A549 (cell line): ENCODE measurements at regions not wholly inside any gene's neighbourhood (a gene's known extent, or its start where the extent isn't known, plus 50 kb on each side); places are given as distances from the start of the nearest gene placed in this dataset.
A peak's percentile ranks its signal among the peaks of the same experiment; 100 is the strongest.

Experiments used
- ATAC-seq, 2 experiments: fragments of 200-7000 bp in 1 of 2; fragments of >200 bp in 1 of 2; cut with Nextera tagmentation in 1 of 2; cut with Tn5 transposase in 1 of 2; 3 replicates each; pipeline versions ENCODE4 v1.8.0 to v1.9.1; 2018 to 2020; ENCODE audit warnings: mild to moderate bottlenecking in 1 of 2, moderate library complexity in 1 of 2
- CTCF ChIA-PET: fragments of 300-600 bp; sonication (Branson Sonifier 250); formaldehyde crosslinking; extraction: SDS; loops from one replicate; lab custom pipeline; 2021; ENCODE audit warnings: antibody characterized with exemption, inconsistent platforms; lab: Yijun Ruan, JAX
- POLR2A ChIA-PET: fragments of 350-600 bp; formaldehyde crosslinking; extraction: SDS; loops from one replicate; lab custom pipeline; 2021; ENCODE audit warnings: antibody characterized with exemption, inconsistent platforms; lab: Yijun Ruan, JAX
- DNase-seq, 2 experiments: peaks; one replicate each; pipeline versions ENCODE4 v3.0.0 to v3.0.0-alpha.2; 2011 to 2016; ENCODE audit warnings: low read depth in 1 of 2, low spot score in 1 of 2
- FAIRE-seq: peaks from 2 replicates; lab custom pipeline; 2011; peaks lifted over from hg19 to GRCh38; lab: Jason Lieb, UNC
- H3K27ac ChIP-seq, 2 experiments: fragments of >200 bp; sonication (Bioruptor Twin); formaldehyde crosslinking; 3 replicates each; pipeline ENCODE4 v1.5.1; 2016 to 2017
- H3K4me1 ChIP-seq: fragments of >200 bp; sonication (Bioruptor Twin); formaldehyde crosslinking; 3 replicates; pipeline ENCODE4 v1.6.1; 2016
- H3K4me2 ChIP-seq: fragments of >200 bp; sonication (Bioruptor Twin); formaldehyde crosslinking; 3 replicates; pipeline ENCODE4 v1.6.1; 2016
- H3K4me3 ChIP-seq: fragments of >200 bp; sonication (Bioruptor Twin); formaldehyde crosslinking; 3 replicates; pipeline ENCODE4 v1.5.1; 2016
- H3K9me3 ChIP-seq: fragments of >200 bp; sonication (Bioruptor Twin); formaldehyde crosslinking; 3 replicates; pipeline ENCODE4 v1.6.1; 2016
- BHLHE40 ChIP-seq: IDR thresholded peaks from 2 replicates; pipeline ENCODE4 v1.6.1; 2012; ENCODE audit warnings: low read depth, low read length, inconsistent platforms
- CBX2 ChIP-seq: fragments of 200-600 bp; sonication (generic); IDR thresholded peaks from 2 replicates; pipeline ENCODE4 v1.6.1; 2016; ENCODE audit warnings: low read depth, mild to moderate bottlenecking, borderline replicate concordance
- CBX8 ChIP-seq: fragments of 200-600 bp; sonication (generic); IDR thresholded peaks from 2 replicates; pipeline ENCODE4 v1.6.1; 2016
- ESRRA ChIP-seq: fragments of 150-350 bp; IDR thresholded peaks from 2 replicates; pipeline ENCODE4 v1.6.1; 2014; ENCODE audit warnings: mild to moderate bottlenecking, low read length, borderline replicate concordance
- HDAC2 ChIP-seq: fragments of 200-600 bp; sonication (generic); IDR thresholded peaks from 2 replicates; pipeline ENCODE4 v1.6.1; 2016
- HEYL ChIP-seq: fragments of 250-450 bp; sonication (Bioruptor Pico); IDR thresholded peaks from 2 replicates; pipeline ENCODE4 v1.8.0; 2021; ENCODE audit warnings: mild to moderate bottlenecking, moderate library complexity
- HOXA7 ChIP-seq: fragments of 250-450 bp; sonication (Bioruptor Pico); IDR thresholded peaks from 2 replicates; pipeline ENCODE4 v1.5.0; 2020; ENCODE audit warnings: mild to moderate bottlenecking, moderate library complexity
- HOXB13 ChIP-seq: fragments of 250-450 bp; sonication (Bioruptor Pico); IDR thresholded peaks from 2 replicates; pipeline ENCODE4 v1.5.0; 2020; ENCODE audit warnings: low read depth, mild to moderate bottlenecking, moderate library complexity
- JUN ChIP-seq, 2 experiments: fragments of >200 bp; sonication (Bioruptor Twin); formaldehyde crosslinking; IDR thresholded peaks; 2 replicates in 1 of 2; 3 replicates in 1 of 2; pipeline ENCODE4 v1.6.1; 2016 to 2017
- MAFK ChIP-seq: fragments of 450-650 bp; IDR thresholded peaks from 2 replicates; pipeline ENCODE4 v1.6.1; 2014; ENCODE audit not compliant: partially characterized antibody
- MAZ ChIP-seq: fragments of 150-350 bp; IDR thresholded peaks from 2 replicates; pipeline ENCODE4 v1.6.1; 2014; ENCODE audit warnings: antibody characterized with exemption, low read depth, low read length, borderline replicate concordance
- NFE2L2 ChIP-seq: fragments of 150-350 bp; conservative IDR thresholded peaks from 2 replicates; pipeline ENCODE4 v1.6.1; 2014; ENCODE audit warnings: low read length
- NPAS2 ChIP-seq: fragments of 250-450 bp; sonication (Bioruptor Pico); IDR thresholded peaks from 2 replicates; pipeline ENCODE4 v1.8.0; 2022; ENCODE audit warnings: mild to moderate bottlenecking, moderate library complexity, borderline replicate concordance
- PHF8 ChIP-seq: fragments of 200-600 bp; sonication (generic); IDR thresholded peaks from 2 replicates; pipeline ENCODE4 v1.6.1; 2016; ENCODE audit warnings: low read depth, mild to moderate bottlenecking, antibody characterized with exemption, moderate library complexity, borderline replicate concordance
- RAD21 ChIP-seq, 2 experiments: fragments of >200 bp in 1 of 2; sonication (Bioruptor Twin) in 1 of 2; formaldehyde crosslinking in 1 of 2; IDR thresholded peaks in 1 of 2; conservative IDR thresholded peaks in 1 of 2; 2 replicates in 1 of 2; 3 replicates in 1 of 2; pipeline ENCODE4 v1.6.1; 2012 to 2018; ENCODE audit warnings: inconsistent platforms in 1 of 2
- RFX5 ChIP-seq: fragments of 450-650 bp; IDR thresholded peaks from 2 replicates; pipeline ENCODE4 v1.7.1; 2014; ENCODE audit warnings: antibody characterized with exemption, mild to moderate bottlenecking, moderate library complexity
- SREBF2 ChIP-seq: fragments of 450-650 bp; IDR thresholded peaks from 2 replicates; pipeline ENCODE4 v1.6.1; 2014; ENCODE audit warnings: mild to moderate bottlenecking, moderate library complexity
- TFCP2L1 ChIP-seq: fragments of 250-450 bp; sonication (Bioruptor Pico); IDR thresholded peaks from 2 replicates; pipeline ENCODE4 v1.5.0; 2021; ENCODE audit warnings: mild to moderate bottlenecking
- TP53 ChIP-seq: fragments of 250-450 bp; sonication (Bioruptor Pico); IDR thresholded peaks from 2 replicates; pipeline ENCODE4 v1.5.0; 2021; ENCODE audit warnings: mild to moderate bottlenecking, moderate library complexity
- ZSCAN20 ChIP-seq: fragments of 250-450 bp; sonication (Bioruptor Pico); IDR thresholded peaks from 2 replicates; pipeline ENCODE4 v1.8.0; 2022; ENCODE audit warnings: mild to moderate bottlenecking, moderate library complexity
- whole genome bisulfite sequencing: methylation state at CpG from one replicate; pipeline ENCODE4 v1.1.6; 2017; ENCODE audit errors: missing lambda C conversion rate; 5-methylcytosine and 5-hydroxymethylcytosine counted together
- TF ChIP-seq, protein P1 (sequence below): fragments of >200 bp; sonication (Bioruptor Twin); formaldehyde crosslinking; IDR thresholded peaks from 3 replicates; pipeline ENCODE4 v1.6.1; 2016
- TF ChIP-seq, protein P2 (sequence below): IDR thresholded peaks from 2 replicates; pipeline ENCODE4 v1.6.1; 2012; ENCODE audit warnings: low read depth, borderline replicate concordance
- TF ChIP-seq, protein P3 (sequence below): fragments of 250-450 bp; sonication (Bioruptor Pico); IDR thresholded peaks from 2 replicates; pipeline ENCODE4 v1.5.0; 2020; ENCODE audit warnings: low read depth, mild to moderate bottlenecking, moderate library complexity
- TF ChIP-seq, protein P4 (sequence below): IDR thresholded peaks from 2 replicates; pipeline ENCODE4 v1.6.1; 2012

DNA sequence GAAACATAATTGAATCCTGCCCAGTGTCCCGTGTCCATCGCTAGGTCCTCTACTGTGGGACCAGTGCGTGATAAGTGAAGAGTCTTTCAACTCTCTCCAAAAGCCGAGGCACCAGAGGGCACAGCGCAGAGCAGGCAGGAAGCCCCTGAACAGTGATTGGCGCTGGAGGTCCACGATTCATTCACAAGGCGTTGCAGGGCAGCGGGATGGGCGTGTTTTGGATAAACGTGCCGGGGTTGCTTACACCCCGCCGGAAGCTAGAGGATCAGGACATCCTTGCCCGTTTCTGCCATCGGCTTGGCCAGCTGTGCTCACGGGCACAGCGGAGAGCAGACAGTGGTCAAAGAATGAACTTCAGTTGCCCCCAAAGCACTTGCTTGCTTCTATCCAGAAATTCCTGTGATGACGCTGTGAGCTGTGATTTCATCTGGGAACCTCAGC is 86.0 kb upstream of the PFKP start:
- DNase-seq = no peak
- peaks cover 20% of the 10 kb centered on the region for H3K4me1 ChIP-seq
- no peak overlapping the region for H3K4me3 ChIP-seq
- H3K9me3 ChIP-seq = no peaks in the 10 kb centered on the region
- ATAC-seq = peak in 1 of 2 experiments; percentile 12; a peak in 1 of 6 replicates
- CTCF ChIA-PET = interaction anchor here (1.1 to 2.0 kb wide), 3 partner anchors 53 to 62 kb away, joined by 3 to 8 read pairs (median 8); no protein-coding TSS in a partner anchor
- TF ChIP-seq SREBF2 (no peak), HOXA7 (CRISPR knock-in tag) (no peak), RAD21 (conservative IDR thresholded peaks at IDR 0.05 in 1 of 2, IDR thresholded peaks at IDR 0.05 in 1 of 2) (no peak), PHF8 (no peak), TFCP2L1 (CRISPR knock-in tag) (no peak), MAZ (no peak), NPAS2 (no peak), ZSCAN20 (no peak), CBX2 (no peak), JUN (IDR thresholded peaks at IDR 0.05) (no peak), MAFK (no peak), ESRRA (no peak), CBX8 (no peak), NFE2L2 (no peak)
- TF ChIP-seq, protein P1, sequence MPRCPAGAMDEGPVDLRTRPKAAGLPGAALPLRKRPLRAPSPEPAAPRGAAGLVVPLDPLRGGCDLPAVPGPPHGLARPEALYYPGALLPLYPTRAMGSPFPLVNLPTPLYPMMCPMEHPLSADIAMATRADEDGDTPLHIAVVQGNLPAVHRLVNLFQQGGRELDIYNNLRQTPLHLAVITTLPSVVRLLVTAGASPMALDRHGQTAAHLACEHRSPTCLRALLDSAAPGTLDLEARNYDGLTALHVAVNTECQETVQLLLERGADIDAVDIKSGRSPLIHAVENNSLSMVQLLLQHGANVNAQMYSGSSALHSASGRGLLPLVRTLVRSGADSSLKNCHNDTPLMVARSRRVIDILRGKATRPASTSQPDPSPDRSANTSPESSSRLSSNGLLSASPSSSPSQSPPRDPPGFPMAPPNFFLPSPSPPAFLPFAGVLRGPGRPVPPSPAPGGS = no peak
- TF ChIP-seq, protein P2, sequence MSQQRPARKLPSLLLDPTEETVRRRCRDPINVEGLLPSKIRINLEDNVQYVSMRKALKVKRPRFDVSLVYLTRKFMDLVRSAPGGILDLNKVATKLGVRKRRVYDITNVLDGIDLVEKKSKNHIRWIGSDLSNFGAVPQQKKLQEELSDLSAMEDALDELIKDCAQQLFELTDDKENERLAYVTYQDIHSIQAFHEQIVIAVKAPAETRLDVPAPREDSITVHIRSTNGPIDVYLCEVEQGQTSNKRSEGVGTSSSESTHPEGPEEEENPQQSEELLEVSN = no peak
- TF ChIP-seq, protein P3, sequence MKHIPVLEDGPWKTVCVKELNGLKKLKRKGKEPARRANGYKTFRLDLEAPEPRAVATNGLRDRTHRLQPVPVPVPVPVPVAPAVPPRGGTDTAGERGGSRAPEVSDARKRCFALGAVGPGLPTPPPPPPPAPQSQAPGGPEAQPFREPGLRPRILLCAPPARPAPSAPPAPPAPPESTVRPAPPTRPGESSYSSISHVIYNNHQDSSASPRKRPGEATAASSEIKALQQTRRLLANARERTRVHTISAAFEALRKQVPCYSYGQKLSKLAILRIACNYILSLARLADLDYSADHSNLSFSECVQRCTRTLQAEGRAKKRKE (CRISPR knock-in tag) = no peak
- H3K27ac ChIP-seq = peak overlapping the region; percentile 39 to 67; a peak in 5 of 6 replicates
- 89% methylated on average over 19 of the region's 19 CpGs for WGBS
- POLR2A ChIA-PET = no interaction called here
- FAIRE-seq = no peak
- peak overlapping the region; percentile 43 for H3K4me2 ChIP-seq

DNA sequence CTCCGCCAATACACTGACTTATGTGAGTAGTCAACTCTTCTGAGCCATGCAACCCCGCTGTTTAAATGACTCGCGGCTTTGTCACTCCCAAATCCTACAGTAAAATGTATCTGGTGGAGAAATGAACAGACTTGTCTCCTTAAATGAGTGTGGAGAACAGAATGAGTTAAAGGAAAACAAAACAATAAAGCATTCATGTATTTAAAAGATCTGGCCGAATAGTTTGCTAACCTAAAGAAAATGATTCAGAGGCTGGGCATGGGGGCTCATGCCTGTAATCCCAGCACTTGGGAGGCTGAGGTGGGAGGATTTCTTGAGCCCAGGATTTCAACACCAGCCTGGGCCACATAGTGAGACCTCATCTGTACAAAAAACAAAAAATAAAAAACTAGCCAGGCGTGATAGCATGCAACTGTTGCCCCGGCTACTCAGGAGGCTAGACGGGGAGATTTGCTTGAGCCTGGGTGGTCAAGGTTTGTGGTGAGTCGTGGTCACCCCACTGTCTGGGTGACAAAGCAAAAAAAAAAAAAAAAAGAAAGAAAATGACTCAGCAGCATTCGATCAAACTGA is 86.5 kb upstream of the PFKP start:
- 55% methylated on average over 10 of the region's 10 CpGs for WGBS
- peak overlapping the region; percentile 43 for H3K4me2 ChIP-seq
- ATAC-seq = peak; percentile 21 to 40; a peak in 2 of 6 replicates
- no peaks in the 10 kb centered on the region for H3K9me3 ChIP-seq
- DNase-seq = peak in 1 of 2 experiments; percentile 34
- ChIA-PET POLR2A (no interaction called here), CTCF (interaction anchor here (1.7 kb wide), 1 partner anchor 63 kb away, joined by 8 read pairs; no protein-coding TSS in a partner anchor)
- peak overlapping the region; percentile 39 to 67; a peak in 5 of 6 replicates for H3K27ac ChIP-seq
- no peak for FAIRE-seq
- no peak overlapping the region for H3K4me3 ChIP-seq
- TF ChIP-seq TP53 (CRISPR knock-in tag) (no peak), MAFK (peak; percentile 65), NFE2L2 (peak; percentile 39)
- H3K4me1 ChIP-seq = peaks cover 16% of the 10 kb centered on the region

DNA sequence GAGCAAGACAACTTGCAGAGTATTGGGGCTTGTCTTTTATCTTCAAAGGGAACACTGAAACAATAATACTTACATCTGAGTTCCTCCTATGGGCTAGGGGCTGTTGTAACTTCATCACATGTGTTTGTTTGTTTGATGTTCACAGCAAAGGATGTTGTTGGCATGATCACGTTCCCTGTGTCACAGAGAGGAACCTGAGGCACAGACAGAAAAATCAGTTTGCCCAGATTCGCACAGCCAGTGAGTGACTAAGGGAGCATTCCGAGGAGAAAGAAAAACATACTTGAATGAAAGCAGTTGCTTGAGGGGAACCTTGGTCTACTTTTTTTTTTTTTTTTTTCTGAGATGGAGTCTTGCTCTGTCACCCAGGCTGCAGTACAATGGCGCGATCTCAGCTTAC is 87.2 kb upstream of the PFKP start:
- DNase-seq (no peak), ATAC-seq (no peak), FAIRE-seq (no peak)
- Histone ChIP-seq H3K4me3 (no peak overlapping the region), H3K9me3 (no peaks in the 10 kb centered on the region), H3K27ac (peak overlapping the region; percentile 32 to 67; a peak in 5 of 6 replicates), H3K4me1 (peaks cover 14% of the 10 kb centered on the region), H3K4me2 (no peak overlapping the region)
- TF ChIP-seq HDAC2 (no peak), HEYL (CRISPR knock-in tag) (no peak), HOXB13 (no peak), NFE2L2 (no peak), BHLHE40 (no peak), RFX5 (no peak)
- TF ChIP-seq, protein P4, sequence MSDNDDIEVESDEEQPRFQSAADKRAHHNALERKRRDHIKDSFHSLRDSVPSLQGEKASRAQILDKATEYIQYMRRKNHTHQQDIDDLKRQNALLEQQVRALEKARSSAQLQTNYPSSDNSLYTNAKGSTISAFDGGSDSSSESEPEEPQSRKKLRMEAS = no peak
- ChIA-PET CTCF (interaction anchor here (1.0 to 3.4 kb wide), 2 partner anchors 28 to 51 kb away, joined by 3 to 26 read pairs; no protein-coding TSS in a partner anchor), POLR2A (no interaction called here)
- WGBS = 93% methylated on average over 5 of the region's 5 CpGs
